Adrenal gland (tissue), 9 donors: ENCODE measurements at regions not wholly inside any gene's neighbourhood (a gene's known extent, or its start where the extent isn't known, plus 50 kb on each side); places are given as distances from the start of the nearest gene placed in this dataset.

ENCODE experiments used
- DNase-seq, 7 donors: peaks; one replicate each; pipeline ENCODE4 v3.0.0-alpha.2; 2019 to 2020
- H3K27ac ChIP-seq, 5 donors: fragments of 200-600 bp; sonication (generic) in 4 of 5; 1 replicate in 3 of 5; 2 replicates in 2 of 5; pipeline versions ENCODE4 v1.5.1 to v1.8.0; 2016 to 2020; ENCODE audit warnings: mild to moderate bottlenecking in 1 of 5
- H3K27me3 ChIP-seq: fragments of 200-600 bp; 2 replicates; pipeline ENCODE4 v1.8.0; 2021
- H3K36me3 ChIP-seq, 2 donors: fragments of 200-600 bp; replicated peaks in 1 of 2; 1 replicate in 1 of 2; 2 replicates in 1 of 2; pipeline versions ENCODE4 v1.5.1 to v1.8.0; 2018 to 2022
- H3K4me1 ChIP-seq, 2 donors: fragments of 200-600 bp; replicated peaks in 1 of 2; 1 replicate in 1 of 2; 2 replicates in 1 of 2; pipeline versions ENCODE4 v1.5.1 to v1.8.0; 2018 to 2021
- H3K4me3 ChIP-seq, 4 donors: fragments of 200-600 bp; sonication (generic) in 3 of 4; one replicate each; pipeline ENCODE4 v1.5.1; 2016 to 2018
- H3K9me3 ChIP-seq, 3 donors: fragments of 200-600 bp; sonication (generic) in 1 of 3; replicated peaks in 1 of 3; 1 replicate in 2 of 3; 2 replicates in 1 of 3; pipeline versions ENCODE4 v1.5.1 to v1.8.0; 2016 to 2021
- POLR2A ChIP-seq, 2 donors: fragments of 450-650 bp; IDR thresholded peaks; one replicate each; pipeline ENCODE4 v1.6.1; 2017; ENCODE audit warnings: antibody characterized with exemption in 2 of 2, mild to moderate bottlenecking in 2 of 2, moderate library complexity in 1 of 2
- WGBS, 4 donors: extraction: QIAGEN DNeasy Blood & Tissue Kit in 2 of 4; methylation state at CpG; one replicate each; pipeline versions ENCODE4 v1.1.5 to v1.1.7; 2013 to 2017; 5-methylcytosine and 5-hydroxymethylcytosine counted together
- intact Hi-C, 2 donors: fragments of 100-400 bp; cut with DNase I; formaldehyde crosslinking; loops; one replicate each; pipeline versions ENCODE4 v1.14.1 to v1.15.0; 2022 to 2023
- TF ChIP-seq, protein P1 (sequence below), 6 experiments: fragments of 450-650 bp in 4 of 6; fragments of 200-600 bp in 2 of 6; sonication (generic) in 1 of 6; IDR thresholded peaks; 1 replicate in 5 of 6; 2 replicates in 1 of 6; pipeline versions ENCODE4 v1.5.1 to v1.8.0; 2016 to 2021; ENCODE audit warnings: antibody characterized with exemption in 6 of 6, mild to moderate bottlenecking in 2 of 6, moderate library complexity in 1 of 6
- donor health status: healthy with polysubstance abuse.
- donor health status: Bipolar disorder and iron deficiency.
- donor health status: DM: yes; HTN: yes; CAD: no.
- donor health status: DM: no; HTN: no; CAD: no.
- donor health status: DM: no; HTN: no; CAD: no.

DNA sequence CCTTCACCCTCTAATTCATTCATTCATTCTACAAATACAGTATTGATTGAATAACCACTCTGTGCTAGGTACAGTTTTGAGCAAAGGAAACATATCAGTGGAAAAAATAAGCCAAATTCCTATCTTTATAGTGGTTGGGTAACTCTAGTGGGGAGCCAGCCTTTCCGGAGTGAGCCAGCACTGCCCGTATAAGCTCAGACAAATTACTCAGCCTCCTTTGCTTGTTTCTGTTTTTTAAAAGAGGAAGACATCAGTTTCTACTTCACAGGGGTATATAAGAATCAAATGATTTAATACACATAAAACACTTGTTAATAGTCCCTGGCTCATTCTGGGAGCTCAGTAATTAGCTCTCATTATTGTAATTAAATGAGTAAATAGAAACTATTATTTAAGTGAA, 238.2 kb upstream of the MAD2L1 start:
- H3K27ac ChIP-seq: no peak overlapping the region
- TF ChIP-seq, protein P1, sequence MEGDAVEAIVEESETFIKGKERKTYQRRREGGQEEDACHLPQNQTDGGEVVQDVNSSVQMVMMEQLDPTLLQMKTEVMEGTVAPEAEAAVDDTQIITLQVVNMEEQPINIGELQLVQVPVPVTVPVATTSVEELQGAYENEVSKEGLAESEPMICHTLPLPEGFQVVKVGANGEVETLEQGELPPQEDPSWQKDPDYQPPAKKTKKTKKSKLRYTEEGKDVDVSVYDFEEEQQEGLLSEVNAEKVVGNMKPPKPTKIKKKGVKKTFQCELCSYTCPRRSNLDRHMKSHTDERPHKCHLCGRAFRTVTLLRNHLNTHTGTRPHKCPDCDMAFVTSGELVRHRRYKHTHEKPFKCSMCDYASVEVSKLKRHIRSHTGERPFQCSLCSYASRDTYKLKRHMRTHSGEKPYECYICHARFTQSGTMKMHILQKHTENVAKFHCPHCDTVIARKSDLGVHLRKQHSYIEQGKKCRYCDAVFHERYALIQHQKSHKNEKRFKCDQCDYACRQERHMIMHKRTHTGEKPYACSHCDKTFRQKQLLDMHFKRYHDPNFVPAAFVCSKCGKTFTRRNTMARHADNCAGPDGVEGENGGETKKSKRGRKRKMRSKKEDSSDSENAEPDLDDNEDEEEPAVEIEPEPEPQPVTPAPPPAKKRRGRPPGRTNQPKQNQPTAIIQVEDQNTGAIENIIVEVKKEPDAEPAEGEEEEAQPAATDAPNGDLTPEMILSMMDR (IDR thresholded peaks at IDR 0.05): no peak
- DNase-seq: no peak
- H3K27me3 ChIP-seq: no peaks in the 10 kb centered on the region
- no peaks in the 10 kb centered on the region for H3K9me3 ChIP-seq
- H3K4me3 ChIP-seq: no peak overlapping the region
- intact Hi-C loops: no loop called here
- WGBS, 4 donors: 46 to 63% (median 54%) methylated on average over 2 of the region's 2 CpGs
- H3K36me3 ChIP-seq: no peaks in the 10 kb centered on the region
- H3K4me1 ChIP-seq: no peaks in the 10 kb centered on the region

DNA sequence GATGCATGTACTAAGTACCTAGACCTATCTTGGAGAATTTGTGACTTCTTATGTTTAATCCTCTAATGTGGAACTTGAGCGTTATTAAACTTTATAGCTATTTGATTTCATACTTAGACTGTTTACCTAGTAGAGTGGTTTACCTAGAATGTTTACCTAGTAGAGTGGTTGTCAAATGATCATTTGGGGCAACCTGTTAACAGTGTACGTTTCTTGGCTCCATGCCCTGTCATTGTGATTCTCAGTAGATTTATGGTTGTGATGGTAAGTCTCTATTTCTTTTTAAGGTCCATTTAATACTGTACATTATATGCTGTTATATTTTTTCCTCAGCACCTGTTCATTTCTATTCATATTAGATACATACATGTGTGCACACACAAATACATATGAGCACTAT, 233.0 kb upstream of the MAD2L1 start:
- no peaks in the 10 kb centered on the region for H3K27me3 ChIP-seq
- no peaks in the 10 kb centered on the region for H3K9me3 ChIP-seq
- intact Hi-C loops: loop anchor here in 1 of 2 donors (10.0 kb wide), 1 partner anchor 1345 kb away; no protein-coding TSS in a partner anchor
- 73 to 85% (median 74%) methylated on average over 2 of the region's 2 CpGs for WGBS, 4 donors
- H3K4me1 ChIP-seq: no peaks in the 10 kb centered on the region
- H3K36me3 ChIP-seq: no peaks in the 10 kb centered on the region
- no peak overlapping the region for H3K4me3 ChIP-seq
- no peak overlapping the region for H3K27ac ChIP-seq
- DNase-seq: no peak
- no peak for TF ChIP-seq POLR2A (IDR thresholded peaks at IDR 0.05)
- TF ChIP-seq, protein P1 (IDR thresholded peaks at IDR 0.05): no peak

DNA sequence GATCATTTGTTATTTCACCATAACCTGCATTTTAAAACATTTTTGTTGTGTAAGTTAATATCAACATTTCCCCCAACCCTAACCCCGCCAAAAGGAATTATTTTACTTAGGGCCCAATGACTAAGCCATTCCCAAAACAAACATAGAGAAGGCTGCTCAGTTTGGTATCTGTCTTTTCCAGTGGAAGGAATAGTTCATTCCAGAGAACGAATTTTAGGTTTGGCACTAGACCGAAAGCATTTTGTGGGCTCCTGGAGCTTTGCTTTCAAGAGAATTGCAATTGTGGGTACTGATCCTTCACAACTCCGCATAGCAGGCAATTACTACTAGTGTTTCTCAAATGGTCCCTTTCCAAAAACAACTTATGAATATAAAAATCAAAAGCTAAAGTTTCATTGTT, 226.7 kb upstream of the MAD2L1 start:
- DNase-seq: no peak
- intact Hi-C loops: loop anchor here in 1 of 2 donors (10.0 kb wide), 1 partner anchor 1351 kb away; no protein-coding TSS in a partner anchor
- no peaks in the 10 kb centered on the region for H3K36me3 ChIP-seq
- WGBS, 4 donors: 64 to 78% (median 71%) methylated on average over 4 of the region's 4 CpGs
- TF ChIP-seq POLR2A (IDR thresholded peaks at IDR 0.05): no peak
- TF ChIP-seq, protein P1 (IDR thresholded peaks at IDR 0.05): no peak
- no peaks in the 10 kb centered on the region for H3K4me1 ChIP-seq
- H3K27me3 ChIP-seq: no peaks in the 10 kb centered on the region
- no peaks in the 10 kb centered on the region for H3K9me3 ChIP-seq
- H3K4me3 ChIP-seq: no peak overlapping the region
- no peak overlapping the region for H3K27ac ChIP-seq

DNA sequence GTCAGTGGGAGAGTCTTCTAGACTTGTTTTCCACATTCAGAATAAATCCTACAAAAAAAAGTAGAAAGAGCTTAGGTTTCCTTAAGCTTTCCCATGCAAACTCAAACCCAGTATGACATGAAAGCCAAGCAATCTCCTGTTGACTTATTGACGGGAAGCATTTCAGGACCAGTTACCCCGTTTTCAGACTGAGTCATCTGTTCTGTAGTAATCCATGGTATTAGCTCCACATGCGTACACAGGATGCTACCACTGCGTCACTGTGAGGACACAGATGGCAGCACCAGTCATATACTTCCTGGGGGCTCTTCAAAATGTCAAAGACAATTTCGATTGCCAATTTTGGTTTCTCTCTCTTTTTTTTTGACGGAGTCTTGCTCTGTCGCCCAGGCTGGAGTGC, 224.9 kb upstream of the MAD2L1 start:
- intact Hi-C loops: loop anchor here in 1 of 2 donors (10.0 kb wide), 1 partner anchor 1353 kb away; no protein-coding TSS in a partner anchor
- TF ChIP-seq, protein P1 (IDR thresholded peaks at IDR 0.05): no peak
- TF ChIP-seq POLR2A (IDR thresholded peaks at IDR 0.05): no peak
- Histone ChIP-seq H3K27ac (no peak overlapping the region), H3K4me1 (no peaks in the 10 kb centered on the region), H3K4me3 (no peak overlapping the region), H3K36me3 (no peaks in the 10 kb centered on the region), H3K9me3 (no peaks in the 10 kb centered on the region), H3K27me3 (no peaks in the 10 kb centered on the region)
- DNase-seq: no peak
- WGBS, 4 donors: 84 to 91% (median 87%) methylated on average over 6 to 7 of the region's 7 CpGs
